ENCODE measurements at regions not wholly inside any gene's neighbourhood (a gene's known extent, or its start where the extent isn't known, plus 50 kb on each side); places are given as distances from the start of the nearest gene placed in this dataset.

GRCh38 chr6:11367638-11368199 is 135.3 kb upstream of the NEDD9 start (continued):
- TF ChIP-seq ZBTB10 (CRISPR knock-in tag; IDR thresholded peaks at IDR 0.05; ENCODE audit: borderline replicate concordance) (no peak; the same call in 1 of the 2 replicates), ZNF281 (CRISPR knock-in tag; IDR thresholded peaks at IDR 0.05; ENCODE audit: borderline replicate concordance) (peak; percentile 69; the same call in 1 of the 2 replicates), SOX6 (IDR thresholded peaks at IDR 0.05) (no peak), SOX6 (CRISPR knock-in tag; IDR thresholded peaks at IDR 0.05) (peak; percentile 96), ZNF354B (CRISPR knock-in tag; IDR thresholded peaks at IDR 0.05) (no peak), EHMT2 (IDR thresholded peaks at IDR 0.05; ENCODE audit: borderline replicate concordance, low read depth, low read length) (peak; percentile 83; the same call in 1 of the 2 replicates), BATF2 (CRISPR knock-in tag; IDR thresholded peaks at IDR 0.05) (no peak), TSC22D2 (CRISPR knock-in tag; IDR thresholded peaks at IDR 0.05; ENCODE audit: borderline replicate concordance) (peak; percentile 92; the same call in 1 of the 2 replicates), YEATS2 (CRISPR knock-in tag; IDR thresholded peaks at IDR 0.05; ENCODE audit: borderline replicate concordance) (peak; percentile 71; the same call in 1 of the 2 replicates), REST (IDR thresholded peaks at IDR 0.05; ENCODE audit: borderline replicate concordance in 1 of 2, low read depth in 1 of 2, low read length in 2 of 2) (peak in 1 of 2 experiments; percentile 49; a peak in 2 of 4 replicates), NFRKB (IDR thresholded peaks at IDR 0.05) (no peak), RNF219 (CRISPR knock-in tag; IDR thresholded peaks at IDR 0.05) (peak; percentile 98; the same call in 1 of the 2 replicates), NCOA5 (CRISPR knock-in tag; IDR thresholded peaks at IDR 0.05) (no peak), ZNF550 (CRISPR knock-in tag; IDR thresholded peaks at IDR 0.05; ENCODE audit: borderline replicate concordance) (no peak), ZSCAN5A (CRISPR knock-in tag; IDR thresholded peaks at IDR 0.05; ENCODE audit: borderline replicate concordance) (no peak)

Measured in HepG2 (cell line).